HEK293 (cell line): ENCODE measurements at regions not wholly inside any gene's neighbourhood (a gene's known extent, or its start where the extent isn't known, plus 50 kb on each side); places are given as distances from the start of the nearest gene placed in this dataset.

Experiments
- CTCF ChIP-seq: fragments of 450-650 bp; formaldehyde crosslinking; IDR thresholded peaks from 2 replicates; pipeline ENCODE4 v1.5.1; 2016; ENCODE audit warnings: missing biosample characterization, missing genetic modification characterization
- ZFP41 ChIP-seq: fragments of 450-650 bp; formaldehyde crosslinking; IDR thresholded peaks from 2 replicates; pipeline ENCODE4 v1.5.1; 2016; ENCODE audit warnings: missing biosample characterization, missing genetic modification characterization, borderline replicate concordance

GRCh38 chr9:79936336-79936735, 364.6 kb downstream of the TLE4 start:
- TF ChIP-seq CTCF (tag by site-specific recombination) = no peak
- TF ChIP-seq ZFP41 (tag by site-specific recombination) = no peak
